Tibial artery (tissue), 4 donors: ENCODE measurements at regions not wholly inside any gene's neighbourhood (a gene's known extent, or its start where the extent isn't known, plus 50 kb on each side); places are given as distances from the start of the nearest gene placed in this dataset.
A peak's percentile ranks its signal among the peaks of the same experiment; 100 is the strongest.

ENCODE experiments used
- DNase-seq, 2 donors: peaks; one replicate each; pipeline ENCODE4 v3.0.0-alpha.2; 2019
- H3K27ac ChIP-seq, 2 donors: fragments of 200-600 bp; sonication (generic) in 1 of 2; 1 replicate in 1 of 2; 2 replicates in 1 of 2; pipeline ENCODE4 v1.5.1; 2018 to 2019; ENCODE audit warnings: mild to moderate bottlenecking in 1 of 2
- H3K27me3 ChIP-seq, 2 donors: fragments of 200-600 bp; sonication (generic) in 1 of 2; one replicate each; pipeline versions ENCODE4 v1.5.1 to v1.6.0; 2016 to 2019
- H3K36me3 ChIP-seq, 3 donors: fragments of 200-600 bp; sonication (generic) in 2 of 3; one replicate each; pipeline ENCODE4 v1.5.1; 2016 to 2019; ENCODE audit warnings: mild to moderate bottlenecking in 2 of 3
- H3K4me1 ChIP-seq, 4 donors: fragments of 200-600 bp; sonication (generic) in 2 of 4; 1 replicate in 3 of 4; 2 replicates in 1 of 4; pipeline ENCODE4 v1.5.1; 2016 to 2019
- H3K4me3 ChIP-seq, 2 donors: fragments of 200-600 bp; sonication (generic) in 1 of 2; 1 replicate in 1 of 2; 2 replicates in 1 of 2; pipeline ENCODE4 v1.5.1; 2018 to 2019; ENCODE audit warnings: mild to moderate bottlenecking in 2 of 2
- H3K9me3 ChIP-seq, 3 donors: fragments of 200-600 bp; sonication (generic) in 1 of 3; one replicate each; pipeline ENCODE4 v1.5.1; 2016 to 2019
- intact Hi-C: fragments of 100-400 bp; cut with DNase I; formaldehyde crosslinking; loops from one replicate; pipeline ENCODE4 v1.15.0; 2023; ENCODE audit warnings: low total_unique reads
- TF ChIP-seq, protein P1 (sequence below), 2 experiments: fragments of 200-600 bp in 1 of 2; fragments of 450-650 bp in 1 of 2; IDR thresholded peaks; one replicate each; pipeline ENCODE4 v1.5.1; 2017 to 2019; ENCODE audit warnings: antibody characterized with exemption in 2 of 2, mild to moderate bottlenecking in 1 of 2, moderate library complexity in 1 of 2

DNA sequence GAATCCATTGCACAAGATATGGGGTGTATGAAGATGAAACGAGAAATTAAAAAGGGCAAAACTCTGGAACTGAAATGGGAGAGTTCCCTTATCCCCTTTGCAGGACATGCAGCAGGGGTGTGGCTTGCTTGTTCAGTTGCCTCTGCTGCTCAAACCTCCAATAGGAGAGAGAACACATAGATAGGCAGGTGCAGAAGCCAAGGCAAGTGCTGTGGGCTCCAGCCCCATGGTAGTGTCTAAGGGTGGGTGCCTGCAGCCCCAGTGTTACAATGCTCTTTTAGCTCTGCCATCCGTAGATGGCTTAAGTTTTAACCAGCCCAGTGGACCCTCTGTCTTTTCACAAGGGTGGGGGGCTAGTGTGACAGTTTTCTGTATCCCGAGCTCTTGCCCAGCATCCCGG, 69.7 kb downstream of the CMAS start:
- DNase-seq = no peak
- H3K36me3 ChIP-seq = no peaks in the 10 kb centered on the region
- TF ChIP-seq, protein P1, sequence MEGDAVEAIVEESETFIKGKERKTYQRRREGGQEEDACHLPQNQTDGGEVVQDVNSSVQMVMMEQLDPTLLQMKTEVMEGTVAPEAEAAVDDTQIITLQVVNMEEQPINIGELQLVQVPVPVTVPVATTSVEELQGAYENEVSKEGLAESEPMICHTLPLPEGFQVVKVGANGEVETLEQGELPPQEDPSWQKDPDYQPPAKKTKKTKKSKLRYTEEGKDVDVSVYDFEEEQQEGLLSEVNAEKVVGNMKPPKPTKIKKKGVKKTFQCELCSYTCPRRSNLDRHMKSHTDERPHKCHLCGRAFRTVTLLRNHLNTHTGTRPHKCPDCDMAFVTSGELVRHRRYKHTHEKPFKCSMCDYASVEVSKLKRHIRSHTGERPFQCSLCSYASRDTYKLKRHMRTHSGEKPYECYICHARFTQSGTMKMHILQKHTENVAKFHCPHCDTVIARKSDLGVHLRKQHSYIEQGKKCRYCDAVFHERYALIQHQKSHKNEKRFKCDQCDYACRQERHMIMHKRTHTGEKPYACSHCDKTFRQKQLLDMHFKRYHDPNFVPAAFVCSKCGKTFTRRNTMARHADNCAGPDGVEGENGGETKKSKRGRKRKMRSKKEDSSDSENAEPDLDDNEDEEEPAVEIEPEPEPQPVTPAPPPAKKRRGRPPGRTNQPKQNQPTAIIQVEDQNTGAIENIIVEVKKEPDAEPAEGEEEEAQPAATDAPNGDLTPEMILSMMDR (IDR thresholded peaks at IDR 0.05) = no peak
- intact Hi-C loops = no loop called here
- no peaks in the 10 kb centered on the region for H3K9me3 ChIP-seq
- no peak overlapping the region for H3K4me3 ChIP-seq
- no peak overlapping the region for H3K27ac ChIP-seq
- H3K27me3 ChIP-seq = no peaks in the 10 kb centered on the region
- no peaks in the 10 kb centered on the region for H3K4me1 ChIP-seq

GRCh38 chr12:22116376-22116775, 70.4 kb downstream of the CMAS start:
- intact Hi-C loops = no loop called here
- Histone ChIP-seq H3K4me3 (no peak overlapping the region), H3K4me1 (no peaks in the 10 kb centered on the region), H3K9me3 (no peaks in the 10 kb centered on the region), H3K27me3 (no peaks in the 10 kb centered on the region), H3K27ac (no peak overlapping the region), H3K36me3 (no peaks in the 10 kb centered on the region)
- TF ChIP-seq, protein P1 (IDR thresholded peaks at IDR 0.05) = no peak
- DNase-seq = no peak

- Histone ChIP-seq H3K36me3 (no peaks in the 10 kb centered on the region), H3K27ac (no peak overlapping the region), H3K4me3 (no peak overlapping the region), H3K27me3 (no peaks in the 10 kb centered on the region), H3K4me1 (no peaks in the 10 kb centered on the region), H3K9me3 (no peaks in the 10 kb centered on the region)
- DNase-seq = no peak
- TF ChIP-seq, protein P1 (IDR thresholded peaks at IDR 0.05) = no peak
- intact Hi-C loops = no loop called here
Observed at GRCh38 chr12:22117563-22118237, 71.7 kb downstream of the CMAS start.

DNA sequence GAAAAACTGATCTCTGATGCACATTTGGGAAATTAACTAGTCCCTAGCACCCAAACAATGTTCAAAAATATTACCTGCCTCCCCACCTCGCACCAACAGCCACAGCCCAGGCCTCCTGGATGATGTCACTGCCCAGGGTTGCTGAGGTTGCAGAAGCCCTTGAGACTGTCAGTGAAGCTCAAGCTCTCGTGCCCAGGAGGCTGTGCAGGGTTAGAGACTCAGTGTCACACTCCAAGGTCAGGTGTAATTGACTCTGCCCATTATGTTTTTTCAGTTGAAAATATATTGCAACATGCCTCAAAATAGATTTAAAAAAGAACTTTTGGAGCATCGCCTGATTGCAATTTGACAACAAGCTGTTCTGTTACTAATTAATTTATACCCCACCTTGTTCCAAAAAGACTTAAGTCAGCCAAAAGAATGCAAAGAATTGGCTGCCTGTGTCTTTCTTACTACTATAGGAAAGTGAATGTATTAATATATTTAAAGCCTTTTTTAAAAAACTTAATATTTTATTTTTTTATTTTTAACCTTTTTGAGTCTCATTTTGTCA, 72.3 kb downstream of the CMAS start:
- intact Hi-C loops = no loop called here
- TF ChIP-seq, protein P1 (IDR thresholded peaks at IDR 0.05) = no peak
- Histone ChIP-seq H3K27ac (no peak overlapping the region), H3K4me1 (no peaks in the 10 kb centered on the region), H3K4me3 (no peak overlapping the region), H3K27me3 (no peaks in the 10 kb centered on the region), H3K9me3 (no peaks in the 10 kb centered on the region), H3K36me3 (no peaks in the 10 kb centered on the region)
- DNase-seq = no peak

GRCh38 chr12:22121224-22121623, 75.2 kb downstream of the CMAS start:
- H3K36me3 ChIP-seq = no peaks in the 10 kb centered on the region
- no peak overlapping the region for H3K4me3 ChIP-seq
- TF ChIP-seq, protein P1 (IDR thresholded peaks at IDR 0.05) = peak in 1 of 2 experiments; percentile 4
- no peaks in the 10 kb centered on the region for H3K9me3 ChIP-seq
- no peak for DNase-seq
- H3K27me3 ChIP-seq = no peaks in the 10 kb centered on the region
- no peak overlapping the region for H3K27ac ChIP-seq
- intact Hi-C loops = no loop called here
- no peaks in the 10 kb centered on the region for H3K4me1 ChIP-seq
